SK-N-SH treated with all-trans-retinoic acid at 6 μM for 48 hours (cell line): ENCODE measurements at regions not wholly inside any gene's neighbourhood (a gene's known extent, or its start where the extent isn't known, plus 50 kb on each side); places are given as distances from the start of the nearest gene placed in this dataset.

Source experiments
- ATAC-seq: fragments of 200-7000 bp; cut with Tn5 transposase; 3 replicates; pipeline ENCODE4 v1.9.1; 2020; ENCODE audit warnings: mild to moderate bottlenecking, moderate library complexity
- ARNTL ChIP-seq: fragments of 450-650 bp; formaldehyde crosslinking; IDR thresholded peaks from 2 replicates; pipeline ENCODE4 v1.5.0; 2020; ENCODE audit warnings: low read depth, mild to moderate bottlenecking, moderate library complexity, borderline replicate concordance
- BACH2 ChIP-seq: fragments of 250-450 bp; sonication (Bioruptor Pico); IDR thresholded peaks from 2 replicates; pipeline ENCODE4 v1.9.0; 2021; ENCODE audit warnings: mild to moderate bottlenecking, borderline replicate concordance
- CSDC2 ChIP-seq: fragments of 250-450 bp; sonication (Bioruptor Pico); IDR thresholded peaks from 2 replicates; pipeline ENCODE4 v1.5.0; 2020; ENCODE audit warnings: mild to moderate bottlenecking, moderate library complexity
- ESRRG ChIP-seq: fragments of 250-450 bp; sonication (Bioruptor Pico); IDR thresholded peaks from 2 replicates; pipeline ENCODE4 v1.6.1; 2021; ENCODE audit warnings: mild to moderate bottlenecking
- ISL1 ChIP-seq: fragments of 250-450 bp; sonication (Bioruptor Pico); IDR thresholded peaks from 2 replicates; pipeline ENCODE4 v2.1.2; 2022; ENCODE audit warnings: mild to moderate bottlenecking, moderate library complexity
- OSR1 ChIP-seq: fragments of 250-450 bp; sonication (Bioruptor Pico); IDR thresholded peaks from 2 replicates; pipeline ENCODE4 v1.8.0; 2022; ENCODE audit warnings: moderate library complexity, mild to moderate bottlenecking, inconsistent platforms
- PPARA ChIP-seq: fragments of 250-450 bp; sonication (Bioruptor Pico); IDR thresholded peaks from 2 replicates; pipeline ENCODE4 v1.5.0; 2020; ENCODE audit warnings: mild to moderate bottlenecking, borderline replicate concordance
- SNAI2 ChIP-seq: fragments of 250-450 bp; sonication (Bioruptor Pico); IDR thresholded peaks from 2 replicates; pipeline ENCODE4 v1.5.0; 2020; ENCODE audit warnings: mild to moderate bottlenecking, moderate library complexity
- TCF4 ChIP-seq: fragments of 250-450 bp; sonication (Bioruptor Pico); IDR thresholded peaks from 2 replicates; pipeline ENCODE4 v1.8.0; 2021; ENCODE audit warnings: mild to moderate bottlenecking, moderate library complexity, borderline replicate concordance
- TOX ChIP-seq: fragments of 250-450 bp; sonication (Bioruptor Pico); IDR thresholded peaks from 2 replicates; pipeline ENCODE4 v1.8.0; 2021; ENCODE audit warnings: mild to moderate bottlenecking, moderate library complexity, borderline replicate concordance
- ZC3H10 ChIP-seq: fragments of 250-450 bp; sonication (Bioruptor Pico); IDR thresholded peaks from 2 replicates; pipeline ENCODE4 v1.5.1; 2021; ENCODE audit warnings: mild to moderate bottlenecking, moderate library complexity
- ZFP3 ChIP-seq: fragments of 250-450 bp; sonication (Bioruptor Pico); IDR thresholded peaks from 2 replicates; pipeline ENCODE4 v1.5.0; 2020; ENCODE audit warnings: mild to moderate bottlenecking, moderate library complexity
- ZFP30 ChIP-seq: fragments of 450-650 bp; formaldehyde crosslinking; IDR thresholded peaks from 2 replicates; pipeline ENCODE4 v1.5.0; 2022; ENCODE audit warnings: mild to moderate bottlenecking, moderate library complexity
- ZNF565 ChIP-seq: fragments of 450-650 bp; formaldehyde crosslinking; conservative IDR thresholded peaks from 2 replicates; pipeline ENCODE4 v1.5.0; 2020; ENCODE audit warnings: low read depth, mild to moderate bottlenecking, moderate library complexity
- ZNF70 ChIP-seq: fragments of 450-650 bp; formaldehyde crosslinking; IDR thresholded peaks from 2 replicates; pipeline ENCODE4 v1.5.0; 2020; ENCODE audit warnings: mild to moderate bottlenecking, moderate library complexity
- ZNF8 ChIP-seq: fragments of 450-650 bp; formaldehyde crosslinking; IDR thresholded peaks from 2 replicates; pipeline ENCODE4 v1.5.0; 2020; ENCODE audit warnings: mild to moderate bottlenecking, moderate library complexity
- TF ChIP-seq, protein P1 (sequence below): fragments of 250-450 bp; sonication (Bioruptor Pico); IDR thresholded peaks from 2 replicates; pipeline ENCODE4 v1.5.1; 2020; ENCODE audit warnings: low read depth, mild to moderate bottlenecking, moderate library complexity
- TF ChIP-seq, protein P2 (sequence below): fragments of 250-450 bp; sonication (Bioruptor Pico); IDR thresholded peaks from 2 replicates; pipeline ENCODE4 v1.5.1; 2021; ENCODE audit warnings: mild to moderate bottlenecking, moderate library complexity
- TF ChIP-seq, protein P3 (sequence below): fragments of 250-450 bp; sonication (Bioruptor Pico); IDR thresholded peaks from 2 replicates; pipeline ENCODE4 v1.8.0; 2021; ENCODE audit warnings: low read depth, mild to moderate bottlenecking, moderate library complexity, borderline replicate concordance
- TF ChIP-seq, protein P4 (sequence below): fragments of 250-450 bp; sonication (Bioruptor Pico); IDR thresholded peaks from 2 replicates; pipeline ENCODE4 v1.8.0; 2020; ENCODE audit warnings: mild to moderate bottlenecking, moderate library complexity, borderline replicate concordance

DNA sequence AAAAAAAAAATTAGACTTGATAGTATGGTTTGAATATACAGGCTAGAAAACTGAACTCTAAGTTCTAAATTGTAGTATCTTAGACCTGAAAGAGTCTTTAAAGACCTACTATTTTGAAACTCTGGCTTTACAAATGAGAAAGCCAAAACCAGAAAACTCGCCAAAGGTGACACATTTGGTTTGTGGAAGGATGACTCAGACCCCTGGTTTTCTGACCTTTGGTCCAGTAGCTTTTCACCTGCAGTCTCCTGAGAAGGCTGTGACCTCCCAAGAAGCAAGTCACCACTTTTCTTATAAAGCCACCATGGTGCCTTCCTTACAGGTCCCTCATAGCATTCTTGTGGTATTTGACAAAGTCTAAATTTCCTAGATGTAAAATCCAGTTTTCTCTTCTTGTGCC lies 102.1 kb upstream of the CEP78 start (continued):
- TF ChIP-seq, protein P1, sequence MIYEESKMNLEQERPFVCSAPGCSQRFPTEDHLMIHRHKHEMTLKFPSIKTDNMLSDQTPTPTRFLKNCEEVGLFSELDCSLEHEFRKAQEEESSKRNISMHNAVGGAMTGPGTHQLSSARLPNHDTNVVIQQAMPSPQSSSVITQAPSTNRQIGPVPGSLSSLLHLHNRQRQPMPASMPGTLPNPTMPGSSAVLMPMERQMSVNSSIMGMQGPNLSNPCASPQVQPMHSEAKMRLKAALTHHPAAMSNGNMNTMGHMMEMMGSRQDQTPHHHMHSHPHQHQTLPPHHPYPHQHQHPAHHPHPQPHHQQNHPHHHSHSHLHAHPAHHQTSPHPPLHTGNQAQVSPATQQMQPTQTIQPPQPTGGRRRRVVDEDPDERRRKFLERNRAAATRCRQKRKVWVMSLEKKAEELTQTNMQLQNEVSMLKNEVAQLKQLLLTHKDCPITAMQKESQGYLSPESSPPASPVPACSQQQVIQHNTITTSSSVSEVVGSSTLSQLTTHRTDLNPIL (CRISPR knock-in tag), result no peak
- TF ChIP-seq ZNF565, result no peak
- TF ChIP-seq, protein P2, sequence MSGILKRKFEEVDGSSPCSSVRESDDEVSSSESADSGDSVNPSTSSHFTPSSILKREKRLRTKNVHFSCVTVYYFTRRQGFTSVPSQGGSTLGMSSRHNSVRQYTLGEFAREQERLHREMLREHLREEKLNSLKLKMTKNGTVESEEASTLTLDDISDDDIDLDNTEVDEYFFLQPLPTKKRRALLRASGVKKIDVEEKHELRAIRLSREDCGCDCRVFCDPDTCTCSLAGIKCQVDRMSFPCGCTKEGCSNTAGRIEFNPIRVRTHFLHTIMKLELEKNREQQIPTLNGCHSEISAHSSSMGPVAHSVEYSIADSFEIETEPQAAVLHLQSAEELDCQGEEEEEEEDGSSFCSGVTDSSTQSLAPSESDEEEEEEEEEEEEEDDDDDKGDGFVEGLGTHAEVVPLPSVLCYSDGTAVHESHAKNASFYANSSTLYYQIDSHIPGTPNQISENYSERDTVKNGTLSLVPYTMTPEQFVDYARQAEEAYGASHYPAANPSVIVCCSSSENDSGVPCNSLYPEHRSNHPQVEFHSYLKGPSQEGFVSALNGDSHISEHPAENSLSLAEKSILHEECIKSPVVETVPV (CRISPR knock-in tag), result no peak

DNA sequence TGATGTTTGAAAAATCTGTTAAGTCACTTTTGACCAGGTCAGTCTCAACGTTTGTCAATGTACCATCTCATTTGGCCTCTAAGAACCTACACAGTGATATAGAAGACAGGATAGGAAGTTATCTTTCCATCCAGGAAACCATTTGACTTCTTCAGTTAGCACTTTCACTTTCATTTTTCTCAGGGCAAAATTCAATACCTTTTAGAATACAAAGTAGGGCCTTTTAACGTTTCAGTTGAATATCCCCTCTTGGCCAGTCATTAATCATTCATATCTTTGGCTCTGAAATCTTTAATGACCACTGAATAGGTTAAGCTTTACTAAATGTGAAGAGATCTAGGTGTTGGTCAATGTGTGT lies 101.1 kb upstream of the GNAQ start:
- no peak; the same call in 2 of the 3 replicates for ATAC-seq
- TF ChIP-seq, protein P1 (CRISPR knock-in tag), result no peak
- TF ChIP-seq ISL1 (no peak), BACH2 (no peak), SNAI2 (CRISPR knock-in tag) (no peak), CSDC2 (CRISPR knock-in tag) (no peak), TOX (CRISPR knock-in tag) (no peak), PPARA (CRISPR knock-in tag) (no peak), ZNF70 (CRISPR knock-in tag) (no peak), ZNF565 (no peak), ARNTL (CRISPR knock-in tag) (no peak), OSR1 (CRISPR knock-in tag) (no peak), ZFP3 (CRISPR knock-in tag) (no peak), ESRRG (CRISPR knock-in tag) (no peak), ZC3H10 (no peak), ZFP30 (CRISPR knock-in tag) (no peak)
- TF ChIP-seq, protein P3, sequence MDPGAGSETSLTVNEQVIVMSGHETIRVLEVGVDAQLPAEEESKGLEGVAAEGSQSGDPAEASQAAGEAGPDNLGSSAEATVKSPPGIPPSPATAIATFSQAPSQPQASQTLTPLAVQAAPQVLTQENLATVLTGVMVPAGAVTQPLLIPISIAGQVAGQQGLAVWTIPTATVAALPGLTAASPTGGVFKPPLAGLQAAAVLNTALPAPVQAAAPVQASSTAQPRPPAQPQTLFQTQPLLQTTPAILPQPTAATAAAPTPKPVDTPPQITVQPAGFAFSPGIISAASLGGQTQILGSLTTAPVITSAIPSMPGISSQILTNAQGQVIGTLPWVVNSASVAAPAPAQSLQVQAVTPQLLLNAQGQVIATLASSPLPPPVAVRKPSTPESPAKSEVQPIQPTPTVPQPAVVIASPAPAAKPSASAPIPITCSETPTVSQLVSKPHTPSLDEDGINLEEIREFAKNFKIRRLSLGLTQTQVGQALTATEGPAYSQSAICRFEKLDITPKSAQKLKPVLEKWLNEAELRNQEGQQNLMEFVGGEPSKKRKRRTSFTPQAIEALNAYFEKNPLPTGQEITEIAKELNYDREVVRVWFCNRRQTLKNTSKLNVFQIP (CRISPR knock-in tag), result no peak
- TF ChIP-seq, protein P4, sequence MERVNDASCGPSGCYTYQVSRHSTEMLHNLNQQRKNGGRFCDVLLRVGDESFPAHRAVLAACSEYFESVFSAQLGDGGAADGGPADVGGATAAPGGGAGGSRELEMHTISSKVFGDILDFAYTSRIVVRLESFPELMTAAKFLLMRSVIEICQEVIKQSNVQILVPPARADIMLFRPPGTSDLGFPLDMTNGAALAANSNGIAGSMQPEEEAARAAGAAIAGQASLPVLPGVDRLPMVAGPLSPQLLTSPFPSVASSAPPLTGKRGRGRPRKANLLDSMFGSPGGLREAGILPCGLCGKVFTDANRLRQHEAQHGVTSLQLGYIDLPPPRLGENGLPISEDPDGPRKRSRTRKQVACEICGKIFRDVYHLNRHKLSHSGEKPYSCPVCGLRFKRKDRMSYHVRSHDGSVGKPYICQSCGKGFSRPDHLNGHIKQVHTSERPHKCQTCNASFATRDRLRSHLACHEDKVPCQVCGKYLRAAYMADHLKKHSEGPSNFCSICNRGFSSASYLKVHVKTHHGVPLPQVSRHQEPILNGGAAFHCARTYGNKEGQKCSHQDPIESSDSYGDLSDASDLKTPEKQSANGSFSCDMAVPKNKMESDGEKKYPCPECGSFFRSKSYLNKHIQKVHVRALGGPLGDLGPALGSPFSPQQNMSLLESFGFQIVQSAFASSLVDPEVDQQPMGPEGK, result no peak
- TF ChIP-seq, protein P2 (CRISPR knock-in tag), result no peak

DNA sequence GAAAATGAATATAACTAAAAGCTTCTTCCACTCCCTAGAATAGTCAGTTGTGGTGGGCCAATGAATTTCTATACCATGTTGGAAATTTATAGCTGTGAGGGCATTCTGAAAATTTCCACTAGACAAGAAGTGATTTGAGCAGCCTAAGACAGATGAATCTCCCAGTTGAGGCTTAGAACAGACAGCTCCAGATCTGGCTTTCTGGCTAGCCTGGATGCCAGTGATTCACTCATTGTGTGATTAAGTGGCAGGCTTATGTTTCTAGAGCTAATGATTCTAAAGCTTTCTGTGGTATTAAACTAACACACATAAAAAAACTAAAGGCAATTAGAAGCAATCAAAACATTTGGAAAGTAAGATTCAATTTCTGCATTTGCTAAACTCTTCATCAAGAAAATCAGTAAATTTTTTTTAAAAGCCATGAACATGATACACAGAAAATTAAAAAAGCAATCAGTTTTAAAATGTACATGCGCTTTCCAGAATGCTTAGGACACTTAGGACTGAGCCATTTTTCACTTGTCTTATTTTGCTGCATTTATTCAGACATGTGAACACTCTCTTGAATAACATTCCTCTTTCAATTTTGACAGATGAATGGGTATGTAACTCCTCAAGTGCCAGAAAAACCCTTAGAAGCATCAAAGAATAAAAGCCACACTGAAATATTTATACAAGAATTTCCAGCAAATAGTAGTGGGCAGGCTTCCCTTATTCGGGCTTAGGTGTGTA lies 100.5 kb upstream of the GNAQ start:
- peak; percentile 74 for ATAC-seq
- TF ChIP-seq, protein P3 (CRISPR knock-in tag), result no peak
- TF ChIP-seq ZNF8 (CRISPR knock-in tag) (no peak), OSR1 (CRISPR knock-in tag) (no peak), TOX (CRISPR knock-in tag) (no peak), SNAI2 (CRISPR knock-in tag) (no peak), TCF4 (no peak), ZFP3 (CRISPR knock-in tag) (no peak), BACH2 (no peak)
- TF ChIP-seq, protein P4, result no peak
- TF ChIP-seq, protein P2 (CRISPR knock-in tag), result no peak
- TF ChIP-seq, protein P1 (CRISPR knock-in tag), result no peak
